ENCODE measurements at regions not wholly inside any gene's neighbourhood (a gene's known extent, or its start where the extent isn't known, plus 50 kb on each side); places are given as distances from the start of the nearest gene placed in this dataset.

- no peak overlapping the region for H3K27ac ChIP-seq
- CTCF ChIA-PET, result interaction anchor here (0.7 kb wide), 1 partner anchor 27 kb away, joined by 3 read pairs; no protein-coding TSS in a partner anchor
- POLR2A ChIA-PET (ENCODE audit: low non-redundant PET), result no interaction called here
- no peak for TF ChIP-seq CTCF (conservative IDR thresholded peaks at IDR 0.05; ENCODE audit: low read depth)
- DNase-seq (ENCODE audit: low spot score), result no peak
These were observed 102.0 kb upstream of the MBL2 start for GRCh38 chr10:52874581-52874980.

GRCh38 chr10:52871191-52871843 lies 98.7 kb upstream of the MBL2 start:
- H3K27ac ChIP-seq, result no peak overlapping the region
- DNase-seq (ENCODE audit: low spot score), result no peak
- no peak for TF ChIP-seq CTCF (conservative IDR thresholded peaks at IDR 0.05; ENCODE audit: low read depth)
- ChIA-PET POLR2A (ENCODE audit: low non-redundant PET) (no interaction called here), CTCF (interaction anchor here (0.7 kb wide), 1 partner anchor 735 kb away, joined by 3 read pairs; no protein-coding TSS in a partner anchor)

- CTCF ChIA-PET, result interaction anchor here (0.7 kb wide), 1 partner anchor 736 kb away, joined by 3 read pairs; no protein-coding TSS in a partner anchor
- H3K27ac ChIP-seq, result no peak overlapping the region
- POLR2A ChIA-PET (ENCODE audit: low non-redundant PET), result no interaction called here
- no peak for TF ChIP-seq CTCF (conservative IDR thresholded peaks at IDR 0.05; ENCODE audit: low read depth)
- no peak for DNase-seq (ENCODE audit: low spot score)
These were observed 98.0 kb upstream of the MBL2 start for GRCh38 chr10:52870562-52870961.

GRCh38 chr10:52869864-52870263 lies 97.3 kb upstream of the MBL2 start:
- no peak overlapping the region for H3K27ac ChIP-seq
- TF ChIP-seq CTCF (conservative IDR thresholded peaks at IDR 0.05; ENCODE audit: low read depth), result no peak
- POLR2A ChIA-PET (ENCODE audit: low non-redundant PET), result no interaction called here
- CTCF ChIA-PET, result no interaction called here
- DNase-seq (ENCODE audit: low spot score), result no peak

GRCh38 chr10:52865213-52865612 lies 92.6 kb upstream of the MBL2 start:
- ChIA-PET CTCF (no interaction called here), POLR2A (ENCODE audit: low non-redundant PET) (no interaction called here)
- TF ChIP-seq CTCF (conservative IDR thresholded peaks at IDR 0.05; ENCODE audit: low read depth), result no peak
- H3K27ac ChIP-seq, result peak overlapping the region; percentile 86
- DNase-seq (ENCODE audit: low spot score), result no peak

- DNase-seq (ENCODE audit: low spot score), result peak; percentile 94
- POLR2A ChIA-PET (ENCODE audit: low non-redundant PET), result no interaction called here
- peak overlapping the region; percentile 86 for H3K27ac ChIP-seq
- TF ChIP-seq CTCF (conservative IDR thresholded peaks at IDR 0.05; ENCODE audit: low read depth), result no peak
- CTCF ChIA-PET, result interaction anchor here (0.6 kb wide), 2 partner anchors 35 to 46 kb away, joined by 3 read pairs; no protein-coding TSS in a partner anchor
These were observed 91.9 kb upstream of the MBL2 start for GRCh38 chr10:52864201-52865106.
